Peyer's patch (tissue), 4 donors: ENCODE measurements at regions not wholly inside any gene's neighbourhood (a gene's known extent, or its start where the extent isn't known, plus 50 kb on each side); places are given as distances from the start of the nearest gene placed in this dataset.

Experiments
- POLR2A ChIP-seq, 2 donors: fragments of 450-650 bp; IDR thresholded peaks; one replicate each; pipeline ENCODE4 v1.5.1; 2017; ENCODE audit warnings: antibody characterized with exemption in 2 of 2, mild to moderate bottlenecking in 2 of 2, moderate library complexity in 2 of 2
- TF ChIP-seq, protein P1 (sequence below), 6 experiments: fragments of 450-650 bp in 4 of 6; fragments of 200-600 bp in 2 of 6; sonication (generic) in 1 of 6; IDR thresholded peaks; one replicate each; pipeline ENCODE4 v1.5.1; 2017 to 2019; ENCODE audit warnings: antibody characterized with exemption in 6 of 6, mild to moderate bottlenecking in 3 of 6, moderate library complexity in 1 of 6

DNA sequence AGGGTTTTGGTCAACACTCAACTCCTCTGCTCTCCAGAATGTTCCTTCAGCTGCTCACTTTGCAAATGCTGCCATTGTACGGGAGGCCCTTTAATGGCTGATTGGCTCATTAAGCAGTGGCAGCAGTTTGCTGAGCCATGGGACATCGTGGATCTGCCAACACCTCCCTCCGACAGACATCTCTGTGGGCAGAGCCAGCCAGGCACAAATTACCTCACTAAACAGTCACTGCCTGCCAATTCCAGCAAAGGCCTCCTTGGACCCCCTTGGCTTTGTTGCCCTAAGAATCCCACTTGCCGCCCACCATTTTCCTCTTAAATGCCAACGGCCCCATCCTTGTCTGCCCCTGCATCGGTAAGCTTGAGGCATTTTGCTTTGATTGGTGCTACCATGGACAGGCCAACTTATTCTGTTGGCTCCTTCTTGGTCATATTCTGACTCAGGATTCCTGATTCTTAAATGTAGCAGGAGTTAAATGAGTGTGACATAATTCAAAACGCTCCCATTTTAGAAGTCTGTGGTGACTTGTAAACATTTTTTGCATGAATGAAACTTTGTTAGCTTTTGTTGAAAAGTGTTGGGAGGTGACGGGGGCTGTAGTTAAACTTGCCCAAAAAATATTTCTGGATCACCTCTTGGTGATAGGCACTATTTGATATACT lies 57.5 kb upstream of the LMO2 start:
- TF ChIP-seq, protein P1, sequence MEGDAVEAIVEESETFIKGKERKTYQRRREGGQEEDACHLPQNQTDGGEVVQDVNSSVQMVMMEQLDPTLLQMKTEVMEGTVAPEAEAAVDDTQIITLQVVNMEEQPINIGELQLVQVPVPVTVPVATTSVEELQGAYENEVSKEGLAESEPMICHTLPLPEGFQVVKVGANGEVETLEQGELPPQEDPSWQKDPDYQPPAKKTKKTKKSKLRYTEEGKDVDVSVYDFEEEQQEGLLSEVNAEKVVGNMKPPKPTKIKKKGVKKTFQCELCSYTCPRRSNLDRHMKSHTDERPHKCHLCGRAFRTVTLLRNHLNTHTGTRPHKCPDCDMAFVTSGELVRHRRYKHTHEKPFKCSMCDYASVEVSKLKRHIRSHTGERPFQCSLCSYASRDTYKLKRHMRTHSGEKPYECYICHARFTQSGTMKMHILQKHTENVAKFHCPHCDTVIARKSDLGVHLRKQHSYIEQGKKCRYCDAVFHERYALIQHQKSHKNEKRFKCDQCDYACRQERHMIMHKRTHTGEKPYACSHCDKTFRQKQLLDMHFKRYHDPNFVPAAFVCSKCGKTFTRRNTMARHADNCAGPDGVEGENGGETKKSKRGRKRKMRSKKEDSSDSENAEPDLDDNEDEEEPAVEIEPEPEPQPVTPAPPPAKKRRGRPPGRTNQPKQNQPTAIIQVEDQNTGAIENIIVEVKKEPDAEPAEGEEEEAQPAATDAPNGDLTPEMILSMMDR (IDR thresholded peaks at IDR 0.05) = no peak
- TF ChIP-seq POLR2A (IDR thresholded peaks at IDR 0.05) = no peak
